GM19372 (cell line): ENCODE measurements at regions not wholly inside any gene's neighbourhood (a gene's known extent, or its start where the extent isn't known, plus 50 kb on each side); places are given as distances from the start of the nearest gene placed in this dataset.

Source experiments
- ATAC-seq: cut with Tn5 transposase; IDR thresholded peaks from one replicate; pipeline ENCODE4 v1.9.1; 2021; ENCODE audit warnings: mild to moderate bottlenecking, low read depth, moderate library complexity; ENCODE audit not compliant: unreplicated experiment

DNA sequence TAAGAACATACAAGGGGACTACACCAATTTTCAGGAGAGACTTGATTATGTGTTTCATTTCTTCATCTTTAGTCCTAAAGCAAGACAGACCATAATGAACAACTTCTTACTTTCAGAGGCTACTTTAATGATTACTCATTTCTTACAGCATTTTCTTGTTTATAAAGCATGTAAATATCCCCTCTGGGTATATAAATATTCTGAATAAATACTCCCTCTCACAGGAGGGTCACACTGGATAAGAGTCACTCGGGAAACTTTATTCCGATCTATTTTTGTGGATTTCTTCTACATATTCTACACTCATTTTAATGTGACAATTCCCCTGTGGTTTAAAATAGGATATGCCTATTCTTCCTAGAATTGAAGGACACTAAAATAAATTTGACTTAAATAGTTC, 228.9 kb upstream of the RPS6KA3 start:
- ATAC-seq = no peak

DNA sequence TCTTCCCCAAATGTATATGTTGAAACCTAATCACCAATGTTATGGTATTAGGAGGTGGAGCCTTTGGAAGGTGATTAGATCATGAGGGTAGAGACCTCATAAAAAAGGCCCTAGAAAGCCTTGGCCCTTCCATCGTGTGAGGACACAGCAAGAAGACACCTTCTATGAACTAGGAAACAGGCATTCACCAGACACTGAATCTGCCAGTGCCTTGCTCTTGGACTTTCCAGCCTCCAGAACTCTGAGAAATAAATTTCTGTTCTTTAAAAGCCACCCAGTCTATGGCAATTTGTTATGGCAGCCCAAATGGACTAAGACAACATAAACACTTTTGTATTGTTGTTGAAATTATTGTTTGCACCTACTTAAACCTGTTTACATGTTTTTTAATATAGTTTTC, 221.8 kb upstream of the RPS6KA3 start:
- ATAC-seq = no peak

DNA sequence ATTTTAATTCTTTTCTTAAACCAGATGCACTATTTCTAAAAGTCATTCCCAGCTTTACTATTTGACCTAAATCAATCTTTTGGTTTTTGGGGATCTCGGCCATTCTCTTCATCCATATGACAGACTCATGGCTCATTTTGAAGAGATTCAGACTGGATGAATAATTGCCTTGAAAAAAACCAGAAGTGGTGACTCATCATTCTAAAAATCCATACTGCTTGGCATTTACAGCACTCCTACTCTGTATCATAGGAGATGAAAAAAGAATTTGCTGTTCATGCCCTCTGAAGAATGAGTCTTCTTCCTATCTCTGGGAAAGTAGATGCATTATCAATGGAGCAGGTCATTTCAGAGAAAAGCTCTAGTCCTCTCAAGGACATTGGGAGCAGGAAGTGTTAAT, 220.5 kb upstream of the RPS6KA3 start:
- ATAC-seq = no peak

DNA sequence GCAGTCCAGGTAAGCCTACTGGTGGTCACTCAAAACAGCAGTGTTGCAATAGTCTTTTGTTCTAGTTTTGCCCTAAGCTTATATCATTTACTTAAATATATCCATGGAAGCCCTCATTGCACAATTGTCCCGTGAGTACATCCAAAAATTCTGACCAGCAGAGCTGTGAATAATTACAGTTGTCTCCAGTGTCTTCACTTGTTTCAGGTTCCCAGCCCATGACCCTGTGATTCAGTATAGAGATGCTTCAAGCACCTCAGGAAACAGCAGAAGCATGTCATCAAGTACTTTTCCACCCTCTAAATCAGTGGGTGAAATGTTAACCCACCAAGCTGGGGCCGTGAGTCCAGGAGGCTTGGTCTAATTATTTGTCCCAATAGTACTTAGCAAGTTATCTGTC, 214.9 kb upstream of the RPS6KA3 start:
- ATAC-seq = no peak

DNA sequence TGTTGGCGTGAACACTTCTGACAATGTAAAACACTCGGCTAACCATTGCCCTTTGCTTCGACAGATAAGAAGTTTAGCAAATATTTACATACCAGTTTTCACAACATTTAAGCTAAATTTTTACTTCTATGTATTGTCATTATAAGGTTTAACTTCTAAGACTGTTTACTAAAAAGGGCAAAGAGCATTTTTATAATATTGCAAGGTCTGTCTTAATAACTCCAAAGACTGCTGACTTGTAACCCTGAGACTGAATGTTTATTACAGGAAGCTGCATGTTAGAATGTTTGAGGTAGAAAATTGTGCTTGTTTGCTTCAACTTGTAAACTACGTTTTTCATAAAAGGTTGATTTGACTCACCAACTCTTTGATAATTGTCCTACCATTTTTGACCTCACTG, 213.2 kb upstream of the RPS6KA3 start:
- no peak for ATAC-seq

DNA sequence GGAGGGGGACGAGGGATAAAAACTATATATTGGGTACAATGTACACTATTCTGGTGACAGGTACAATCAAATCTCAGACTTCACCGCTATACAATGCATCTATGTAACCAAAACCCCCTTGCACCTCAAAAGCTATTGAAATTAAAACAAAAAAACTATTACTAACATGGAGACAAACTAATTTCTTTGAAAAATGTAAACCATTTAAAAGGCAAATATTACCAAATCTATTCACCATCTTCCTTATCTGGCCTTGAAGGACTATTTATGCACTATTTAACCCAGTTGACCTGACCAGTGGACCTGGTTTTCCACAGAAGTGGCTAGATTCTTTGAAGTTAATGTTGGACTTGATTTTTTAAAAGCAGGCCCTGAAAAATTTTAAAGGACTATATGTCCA, 212.3 kb upstream of the RPS6KA3 start:
- ATAC-seq = no peak

DNA sequence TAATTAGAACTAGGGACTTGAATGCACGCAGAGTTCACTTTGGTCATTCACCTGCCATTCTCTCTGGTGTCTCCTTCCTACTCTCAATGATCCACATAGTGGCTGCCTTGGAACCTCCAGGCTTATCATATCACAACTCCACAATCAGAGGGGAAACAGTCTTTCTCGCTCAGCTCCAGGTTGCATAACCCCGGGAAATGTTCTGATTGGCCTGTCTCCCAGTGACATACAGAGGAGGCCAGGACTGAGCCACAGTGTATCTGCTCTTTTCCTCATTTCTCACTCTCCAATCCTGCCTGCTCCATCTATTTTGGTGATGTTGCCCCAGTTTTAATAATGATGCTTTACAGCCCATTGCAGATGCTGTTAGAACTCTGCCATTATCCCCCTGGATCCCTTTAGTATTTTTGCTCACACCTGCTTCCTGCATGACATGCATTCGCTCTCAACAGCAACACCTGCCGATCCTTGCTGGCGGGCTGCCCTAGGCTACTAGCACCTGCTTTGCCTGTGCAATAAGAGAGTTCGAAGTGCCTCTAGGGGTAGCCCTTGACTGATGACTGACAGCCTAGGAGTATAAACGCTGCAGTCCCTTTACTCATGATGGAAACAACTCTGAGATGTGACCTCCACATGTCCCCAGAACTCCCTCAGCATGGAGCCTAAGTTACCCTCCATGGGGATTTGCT, 211.3 kb upstream of the RPS6KA3 start:
- ATAC-seq = no peak

DNA sequence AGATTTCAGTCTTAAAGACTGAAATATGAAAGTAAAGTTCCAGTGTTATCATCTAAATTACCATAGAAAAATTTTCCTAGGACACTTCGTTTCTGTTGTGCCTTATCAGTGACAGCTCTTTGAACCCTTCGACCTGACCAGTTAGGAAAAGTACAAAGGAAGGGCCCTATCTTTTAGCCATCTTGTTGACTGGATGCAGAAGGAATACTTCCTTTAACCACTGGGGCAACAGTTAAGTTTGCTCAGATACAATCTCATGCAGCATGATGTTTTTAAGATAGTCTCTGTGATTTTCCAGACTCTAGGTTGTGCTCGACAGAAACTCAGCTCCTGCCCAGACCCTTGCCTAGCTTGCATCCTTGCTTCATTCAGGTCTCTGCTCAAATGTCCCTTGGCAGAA, 210.5 kb upstream of the RPS6KA3 start:
- no peak for ATAC-seq

DNA sequence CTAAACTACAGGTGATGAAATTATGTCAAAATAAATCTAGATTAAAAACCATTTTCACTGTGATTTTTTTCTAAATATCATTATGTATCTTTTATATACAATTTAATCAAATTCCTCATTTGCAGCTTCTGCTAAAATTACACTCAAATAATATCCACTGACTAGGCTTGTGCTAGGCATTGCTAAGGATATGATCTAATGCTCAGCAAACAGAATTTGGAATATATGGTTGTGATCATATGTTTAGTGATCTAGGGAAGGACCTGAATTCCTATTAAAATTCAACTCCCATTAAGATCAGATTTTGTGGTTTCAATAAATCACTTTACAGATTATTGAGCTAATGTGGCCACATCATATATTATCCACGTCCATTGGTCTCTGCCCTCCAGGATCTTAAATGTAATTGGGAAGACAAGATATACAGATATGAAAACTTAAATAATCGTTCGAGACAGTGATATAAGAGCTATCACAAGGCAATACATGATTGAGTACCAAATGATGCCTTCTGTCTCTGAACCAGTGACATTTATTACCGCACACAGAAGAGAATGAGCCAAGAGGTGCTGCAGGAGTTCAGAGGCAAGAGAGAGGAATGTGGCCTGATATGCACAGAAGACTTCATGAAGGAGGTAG, 206.0 kb upstream of the RPS6KA3 start:
- ATAC-seq = no peak

DNA sequence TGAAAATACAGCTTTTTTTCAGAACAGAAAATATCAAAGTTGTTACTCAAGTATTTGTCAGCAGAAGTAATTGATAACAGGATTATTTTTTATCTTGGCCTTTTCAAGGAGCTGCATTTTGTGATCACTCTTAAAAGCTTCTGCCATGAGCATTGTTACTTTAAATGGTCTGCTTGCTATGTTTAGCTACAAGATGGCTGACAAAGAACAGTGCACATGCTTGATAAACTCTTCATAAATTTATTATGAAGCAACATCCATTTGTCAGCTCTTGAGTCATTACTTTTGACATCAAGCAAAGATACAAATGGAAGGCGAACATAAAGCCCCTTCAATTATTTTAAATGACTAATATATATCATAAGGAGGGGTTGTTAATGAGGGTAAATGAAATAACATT, 205.4 kb upstream of the RPS6KA3 start:
- ATAC-seq = no peak

DNA sequence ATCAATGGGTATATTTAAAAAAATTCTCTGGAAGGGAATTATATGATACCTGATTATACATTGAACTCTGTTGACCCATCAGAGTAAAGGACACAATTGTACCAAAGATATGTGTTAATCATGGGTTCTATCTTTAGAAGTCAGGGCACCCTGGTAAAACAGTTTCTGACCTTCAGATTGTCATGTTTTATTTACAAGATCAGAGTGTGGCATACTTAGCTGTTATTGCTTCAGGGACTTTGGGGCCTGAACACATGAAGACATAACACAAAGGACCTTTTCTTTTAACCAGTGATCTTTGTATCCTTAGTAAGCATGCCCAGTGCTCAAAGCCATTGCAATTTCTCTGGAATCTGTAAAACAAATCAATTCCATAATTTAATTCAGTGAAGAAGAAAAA, 204.8 kb upstream of the RPS6KA3 start:
- no peak for ATAC-seq

DNA sequence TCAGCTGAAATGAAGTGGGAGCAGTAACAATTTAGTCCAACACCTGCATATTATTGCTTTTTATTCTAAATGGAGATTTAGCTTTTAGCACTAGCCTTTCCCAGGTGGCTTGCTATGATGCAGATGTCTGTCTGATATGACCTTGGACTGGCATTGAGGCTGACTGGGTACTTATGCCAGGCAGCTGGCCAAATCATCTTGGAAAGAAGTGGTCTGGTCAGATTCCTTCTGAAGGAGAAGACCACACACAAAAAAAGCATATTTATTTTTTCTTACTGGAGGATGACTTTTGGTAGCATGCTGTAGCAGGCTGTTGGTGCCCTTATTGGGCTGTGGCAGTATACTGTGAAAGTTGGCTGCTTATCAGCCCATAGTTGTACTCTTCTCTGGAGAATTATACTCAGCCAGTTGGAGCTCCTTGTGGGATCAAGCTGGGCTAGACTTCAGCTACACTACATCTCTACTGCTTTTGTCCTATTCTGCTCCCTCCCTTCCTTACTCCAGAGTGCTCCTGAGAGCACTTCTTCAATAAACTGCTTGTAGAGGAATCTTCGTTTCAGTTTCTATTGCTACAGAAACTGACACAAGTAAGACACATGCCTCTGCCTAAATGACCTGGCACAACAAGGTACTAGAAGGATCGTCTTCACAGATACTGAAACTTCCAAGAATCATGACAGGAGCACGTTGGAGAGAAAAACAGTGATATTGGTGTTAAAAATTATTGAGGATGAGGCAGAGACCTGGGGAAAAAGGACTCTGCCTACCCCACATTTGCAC, 196.8 kb upstream of the RPS6KA3 start:
- ATAC-seq = no peak

DNA sequence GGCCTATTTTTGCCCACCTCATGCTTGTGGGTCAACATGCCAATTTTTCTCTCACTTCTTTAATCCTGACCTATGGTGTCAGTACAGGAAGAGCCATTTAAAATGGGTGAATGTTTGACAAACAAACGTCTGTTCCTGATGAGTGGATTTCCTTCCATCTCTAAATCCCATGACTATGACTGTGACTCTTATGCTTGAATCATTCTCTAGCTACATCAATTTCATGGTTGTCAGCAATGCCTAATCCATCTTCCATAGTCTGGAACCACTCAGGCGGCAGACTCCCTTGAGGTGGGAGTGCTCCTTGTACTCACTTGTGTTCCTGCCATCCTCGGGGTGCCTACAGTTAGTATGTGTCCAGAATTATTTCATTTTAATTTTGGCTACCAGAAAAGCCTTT, 194.9 kb upstream of the RPS6KA3 start:
- ATAC-seq = no peak

DNA sequence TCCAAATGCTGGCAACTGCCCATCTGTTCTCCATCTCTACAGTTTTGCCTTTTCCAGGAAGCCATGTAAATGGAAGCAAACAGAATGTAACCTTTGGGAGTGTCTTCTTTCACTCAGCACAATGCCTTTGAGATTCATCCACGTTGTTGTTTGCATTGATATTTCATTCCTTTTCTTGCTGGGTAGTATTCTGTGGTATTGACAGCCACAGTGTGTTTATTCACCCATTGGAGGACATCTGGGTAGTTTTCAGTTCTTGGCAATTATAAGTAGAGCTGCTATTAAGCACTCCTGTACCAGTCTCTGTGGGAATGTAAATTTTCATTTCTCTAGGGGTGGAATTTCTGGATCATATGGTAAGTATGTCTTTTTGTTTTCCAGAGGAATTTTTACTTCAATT, 194.3 kb upstream of the RPS6KA3 start:
- no peak for ATAC-seq

DNA sequence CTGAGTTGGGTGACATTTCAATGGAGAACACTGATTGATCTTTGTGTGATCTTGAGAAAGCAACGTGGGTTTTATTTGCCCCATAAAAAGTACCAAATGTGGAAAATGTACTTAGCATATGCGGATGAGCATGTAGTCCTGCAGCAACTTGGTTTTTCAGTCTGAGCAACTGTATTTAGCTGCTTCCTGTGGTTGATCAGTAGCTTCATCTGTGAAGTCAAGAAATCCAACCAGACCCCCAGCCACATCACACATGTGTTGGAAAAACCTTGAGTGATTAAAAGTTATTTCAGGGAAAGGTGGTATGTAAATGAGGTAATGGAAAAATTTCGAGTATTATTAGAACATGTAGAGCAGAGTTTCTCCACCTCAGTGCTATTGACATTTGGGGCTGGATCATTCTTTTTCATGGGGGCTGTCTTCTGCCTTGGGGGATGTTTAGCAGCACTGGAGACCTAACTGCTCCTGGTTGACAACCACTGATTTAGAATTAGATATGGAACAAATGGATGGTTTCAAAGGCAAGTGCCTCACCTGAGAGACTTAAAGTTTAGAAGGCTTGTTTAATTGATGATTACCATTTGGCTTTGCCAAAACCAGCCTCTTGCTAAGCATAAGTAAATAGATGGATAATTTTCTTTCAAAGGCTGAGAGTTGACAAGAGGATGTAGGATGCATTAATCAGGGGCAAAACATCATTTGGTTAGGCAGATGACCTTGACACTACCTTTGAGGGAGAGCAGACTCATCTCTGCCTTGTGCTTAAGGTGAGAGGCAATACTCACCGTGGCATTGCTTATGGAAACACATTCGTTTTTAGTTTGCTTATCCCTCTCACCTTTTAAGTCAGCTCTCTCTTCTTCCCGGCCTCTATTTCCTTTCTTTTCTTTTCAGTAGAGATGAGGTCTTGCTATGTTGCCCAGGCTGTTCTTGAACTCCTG, 193.0 kb upstream of the RPS6KA3 start:
- ATAC-seq = no peak

DNA sequence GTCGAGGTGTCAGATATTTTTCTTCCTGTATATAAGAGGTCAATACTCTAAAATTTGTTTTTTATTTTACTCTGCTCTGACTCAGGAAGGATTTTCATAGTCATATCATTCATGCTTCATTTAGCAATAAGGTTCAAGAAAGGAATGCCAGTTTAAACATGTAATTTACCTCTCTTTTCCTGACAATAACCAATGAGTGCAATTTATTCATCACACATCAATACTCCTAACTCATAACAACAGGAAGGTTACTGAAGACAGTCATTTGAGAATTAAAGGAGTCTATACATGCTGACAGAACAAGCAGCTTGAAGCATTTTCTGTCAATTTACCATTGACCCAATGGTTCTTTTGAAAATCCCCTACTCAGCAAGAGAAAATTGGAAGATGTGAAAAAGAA, 190.3 kb upstream of the RPS6KA3 start:
- ATAC-seq = no peak

DNA sequence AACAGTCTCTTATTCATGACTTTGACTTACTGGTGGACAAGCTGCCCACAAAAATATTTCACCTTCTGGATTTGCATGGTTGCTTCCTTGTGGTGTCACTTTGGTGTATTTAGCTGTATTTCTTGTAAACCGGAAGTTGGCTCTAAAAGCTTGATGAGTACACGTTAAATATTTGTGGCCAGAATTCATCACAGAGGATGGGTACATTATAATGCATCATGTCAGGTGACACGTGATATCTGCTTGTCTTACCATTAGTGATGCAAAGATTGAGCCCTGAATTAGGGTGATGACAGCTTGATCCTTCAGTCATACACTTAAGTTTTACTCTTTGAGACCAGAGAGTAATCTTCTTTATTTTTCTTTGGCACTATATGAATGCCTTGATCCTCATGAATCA, 188.3 kb upstream of the RPS6KA3 start:
- ATAC-seq = no peak

DNA sequence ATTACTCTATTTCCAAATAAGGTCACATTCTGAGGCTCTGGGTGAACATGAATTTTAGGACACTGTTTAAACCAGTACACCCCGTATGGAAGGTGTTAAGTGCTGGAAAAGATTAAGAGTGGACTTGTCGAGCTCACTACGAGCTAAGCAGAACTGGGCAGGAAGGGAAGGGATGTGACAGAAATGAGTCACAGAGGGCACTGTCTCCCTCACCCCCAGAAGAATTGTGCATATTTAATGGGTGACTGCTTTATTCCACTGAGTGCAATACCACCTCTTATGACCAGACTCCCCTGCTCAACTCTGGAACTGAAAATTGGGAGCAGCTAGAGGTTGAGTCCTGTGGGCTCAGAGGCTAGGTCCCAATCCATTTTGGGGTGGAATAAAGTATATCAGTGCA, 187.4 kb upstream of the RPS6KA3 start:
- ATAC-seq = no peak

DNA sequence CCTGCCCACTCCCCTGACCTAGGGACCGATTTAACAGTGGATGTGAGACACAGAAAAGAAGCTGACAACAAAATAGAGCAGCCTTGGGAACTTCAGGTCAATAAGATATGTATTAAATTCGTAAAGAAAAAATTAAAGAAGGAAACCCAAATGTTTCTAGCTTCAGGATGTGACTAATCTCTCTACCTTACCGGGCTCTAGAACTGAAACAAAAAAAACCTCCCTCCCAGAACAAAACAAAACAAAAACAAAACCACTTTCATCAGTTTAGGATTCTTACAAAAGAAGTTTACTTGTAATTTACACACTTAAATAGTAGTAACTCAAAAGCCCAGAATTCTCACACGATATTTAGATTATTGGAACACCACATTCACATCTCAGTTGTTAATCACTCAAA, 185.8 kb upstream of the RPS6KA3 start:
- ATAC-seq = no peak

DNA sequence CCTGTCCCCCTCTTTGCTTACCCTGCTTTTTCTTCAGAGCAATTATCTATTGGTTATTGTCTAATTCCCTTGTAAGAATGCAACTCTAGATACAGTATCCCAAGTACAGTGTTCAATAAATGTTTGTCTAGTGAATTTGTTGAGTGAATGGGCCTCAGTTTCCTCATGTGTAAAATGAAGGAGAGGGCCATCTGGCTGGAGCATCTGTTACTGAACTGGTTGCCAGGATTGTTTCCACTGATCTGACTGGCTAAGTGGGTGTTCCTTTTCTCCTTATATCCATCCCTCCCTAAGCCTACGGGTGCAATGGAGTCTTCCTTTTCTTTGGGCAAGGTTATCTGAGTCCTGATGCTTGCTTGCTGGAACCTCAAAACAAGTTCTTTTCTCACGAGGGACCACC, 185.2 kb upstream of the RPS6KA3 start:
- ATAC-seq = no peak

DNA sequence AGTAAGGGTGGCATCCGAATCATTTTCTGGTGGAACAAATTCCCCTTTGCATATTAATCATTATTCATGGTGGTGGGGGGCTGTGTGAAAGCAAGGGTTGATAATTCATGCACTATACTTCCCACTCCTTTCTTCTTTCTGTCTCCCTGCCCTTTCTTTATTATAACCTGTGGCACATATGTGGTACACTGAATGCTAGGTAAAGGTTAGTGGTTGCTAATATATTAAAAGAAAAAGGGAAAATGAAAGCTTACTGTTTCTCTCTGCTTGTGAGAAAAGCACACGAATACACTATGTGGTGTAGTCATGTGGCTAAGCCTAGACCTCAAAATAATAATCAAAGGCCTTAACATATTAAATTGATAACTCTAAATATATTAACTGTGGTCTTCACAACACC, 178.4 kb upstream of the RPS6KA3 start:
- no peak for ATAC-seq
